Kidney (tissue), 13 donors: ENCODE measurements at regions not wholly inside any gene's neighbourhood (a gene's known extent, or its start where the extent isn't known, plus 50 kb on each side); places are given as distances from the start of the nearest gene placed in this dataset.

ENCODE experiments used
- DNase-seq, 5 donors: peaks; one replicate each; pipeline ENCODE4 v3.0.0-alpha.2; 2013 to 2020
- FAIRE-seq: peaks from 2 replicates; lab custom pipeline; 2012; peaks lifted over from hg19 to GRCh38; lab: Jason Lieb, UNC
- H3K27ac ChIP-seq, 2 donors: one replicate each; pipeline ENCODE4 v1.7.0; 2013; ENCODE audit warnings: low read depth in 2 of 2, low read length in 2 of 2, inconsistent platforms in 1 of 2
- H3K27me3 ChIP-seq: one replicate; pipeline ENCODE4 v1.7.1; 2013; ENCODE audit warnings: low read length, inconsistent platforms; ENCODE audit not compliant: control insufficient read depth, insufficient read depth
- H3K36me3 ChIP-seq, 3 donors: one replicate each; pipeline versions ENCODE4 v1.7.0 to v1.7.1; 2013; ENCODE audit warnings: low read length in 3 of 3, control low read depth in 1 of 3, inconsistent platforms in 1 of 3; ENCODE audit not compliant: insufficient read depth in 3 of 3, control insufficient read depth in 2 of 3
- H3K4me1 ChIP-seq, 3 donors: one replicate each; pipeline versions ENCODE4 v1.7.0 to v1.7.1; 2013; ENCODE audit warnings: low read length in 3 of 3, inconsistent platforms in 1 of 3, low read depth in 1 of 3; ENCODE audit not compliant: control insufficient read depth in 2 of 3, insufficient read depth in 2 of 3
- H3K4me3 ChIP-seq, 3 donors: one replicate each; pipeline versions ENCODE4 v1.7.0 to v1.8.1; 2013; ENCODE audit warnings: low read length in 3 of 3, control low read depth in 1 of 3, inconsistent platforms in 1 of 3
- H3K9ac ChIP-seq, 3 donors: one replicate each; pipeline versions ENCODE4 v1.7.0 to v1.7.1; 2013; ENCODE audit warnings: low read length in 3 of 3, control low read depth in 1 of 3, inconsistent platforms in 1 of 3
- H3K9me3 ChIP-seq, 3 donors: one replicate each; pipeline versions ENCODE4 v1.7.0 to v1.7.1; 2013; ENCODE audit warnings: low read length in 3 of 3, control low read depth in 1 of 3, inconsistent platforms in 1 of 3; ENCODE audit not compliant: control insufficient read depth in 2 of 3, insufficient read depth in 1 of 3
- CTCF ChIP-seq: IDR thresholded peaks from 3 replicates; pipeline ENCODE4 v1.5.1; 2012; ENCODE audit warnings: mild to moderate bottlenecking, moderate library complexity, borderline replicate concordance; ENCODE audit not compliant: insufficient read depth; ENCODE audit errors: extremely low read depth
- intact Hi-C: fragments of 100-400 bp; cut with DNase I; formaldehyde crosslinking; loops from one replicate; pipeline ENCODE4 v1.11.1; 2022
- donor health status: control.
- donor health status: control.
- donor health status: control.
- donor health status: control.
- donor health status: control.
- donor health status: DM: yes; HTN: yes; CAD: no.
- donor health status: Normal renal cell carcinoma (clear cell type).

GRCh38 chr9:561427-561826 lies 280.1 kb upstream of the DMRT1 start:
- no peak for DNase-seq
- intact Hi-C loops: no loop called here
- no peak for TF ChIP-seq CTCF
- H3K36me3 ChIP-seq: no peaks in the 10 kb centered on the region
- no peak overlapping the region for H3K9ac ChIP-seq
- no peak for FAIRE-seq
- no peaks in the 10 kb centered on the region for H3K27me3 ChIP-seq
- no peaks in the 10 kb centered on the region for H3K9me3 ChIP-seq
- H3K27ac ChIP-seq: no peak overlapping the region
- peaks cover 0 to 13% (median 0%) of the 10 kb centered on the region in 3 donors for H3K4me1 ChIP-seq
- H3K4me3 ChIP-seq: no peak overlapping the region

- no peak for TF ChIP-seq CTCF
- Histone ChIP-seq H3K27ac (no peak overlapping the region), H3K27me3 (no peaks in the 10 kb centered on the region), H3K4me3 (no peak overlapping the region), H3K36me3 (no peaks in the 10 kb centered on the region), H3K9me3 (no peaks in the 10 kb centered on the region), H3K4me1 (peaks cover 0 to 13% (median 0%) of the 10 kb centered on the region in 3 donors), H3K9ac (no peak overlapping the region)
- FAIRE-seq: no peak
- intact Hi-C loops: no loop called here
- DNase-seq: no peak
These were observed 278.3 kb upstream of the DMRT1 start for GRCh38 chr9:563200-563599.

GRCh38 chr9:565528-565927 lies 276.0 kb upstream of the DMRT1 start:
- Histone ChIP-seq H3K9me3 (no peaks in the 10 kb centered on the region), H3K4me3 (no peak overlapping the region), H3K4me1 (peaks cover 0 to 11% (median 0%) of the 10 kb centered on the region in 3 donors), H3K27me3 (no peaks in the 10 kb centered on the region), H3K27ac (no peak overlapping the region), H3K36me3 (no peaks in the 10 kb centered on the region), H3K9ac (no peak overlapping the region)
- no peak for TF ChIP-seq CTCF
- DNase-seq: no peak
- intact Hi-C loops: no loop called here
- no peak for FAIRE-seq

GRCh38 chr9:567128-567746 lies 274.3 kb upstream of the DMRT1 start:
- H3K4me1 ChIP-seq: peaks cover 0 to 7% (median 0%) of the 10 kb centered on the region in 3 donors
- H3K27ac ChIP-seq: peak overlapping the region in 1 of 2 donors; percentile 65
- H3K4me3 ChIP-seq: no peak overlapping the region
- DNase-seq (no peak), FAIRE-seq (no peak)
- intact Hi-C loops: no loop called here
- no peaks in the 10 kb centered on the region for H3K36me3 ChIP-seq
- no peak for TF ChIP-seq CTCF
- H3K9ac ChIP-seq: no peak overlapping the region
- H3K9me3 ChIP-seq: no peaks in the 10 kb centered on the region
- H3K27me3 ChIP-seq: no peaks in the 10 kb centered on the region
